Omental fat pad (tissue), 3 donors: ENCODE measurements at regions not wholly inside any gene's neighbourhood (a gene's known extent, or its start where the extent isn't known, plus 50 kb on each side); places are given as distances from the start of the nearest gene placed in this dataset.

Experiments used
- ATAC-seq: fragments of 150-250 bp; one replicate; pipeline ENCODE4 v1.9.1; 2016; ENCODE audit warnings: mild to moderate bottlenecking, moderate library complexity; ENCODE audit not compliant: low FRiP score
- DNase-seq: peaks from one replicate; pipeline ENCODE4 v3.0.0-alpha.2; 2019; ENCODE audit warnings: low spot score
- CTCF ChIP-seq, 3 donors: fragments of 450-650 bp; IDR thresholded peaks; one replicate each; pipeline ENCODE4 v1.5.1; 2016 to 2017; ENCODE audit warnings: antibody characterized with exemption in 3 of 3, mild to moderate bottlenecking in 3 of 3, moderate library complexity in 2 of 3

GRCh38 chr5:56412601-56413379, 179.7 kb upstream of the ANKRD55 start:
- no peak for TF ChIP-seq CTCF (IDR thresholded peaks at IDR 0.05)
- ATAC-seq (no peak), DNase-seq (no peak)

GRCh38 chr5:56410696-56411095, 177.6 kb upstream of the ANKRD55 start:
- ATAC-seq, result no peak
- no peak for TF ChIP-seq CTCF (IDR thresholded peaks at IDR 0.05)
- DNase-seq, result no peak

GRCh38 chr5:56409331-56410190, 176.4 kb upstream of the ANKRD55 start:
- no peak for TF ChIP-seq CTCF (IDR thresholded peaks at IDR 0.05)
- DNase-seq (no peak), ATAC-seq (peak; percentile 89)

- no peak for TF ChIP-seq CTCF (IDR thresholded peaks at IDR 0.05)
- ATAC-seq (no peak), DNase-seq (no peak)
Observed at GRCh38 chr5:56406838-56407237, 173.7 kb upstream of the ANKRD55 start.

GRCh38 chr5:56406221-56406620, 173.1 kb upstream of the ANKRD55 start:
- DNase-seq, result no peak
- ATAC-seq, result no peak
- TF ChIP-seq CTCF (IDR thresholded peaks at IDR 0.05), result no peak

GRCh38 chr5:56405116-56405908, 172.2 kb upstream of the ANKRD55 start:
- DNase-seq (no peak), ATAC-seq (no peak)
- TF ChIP-seq CTCF (IDR thresholded peaks at IDR 0.05), result no peak
